ENCODE measurements at regions not wholly inside any gene's neighbourhood (a gene's known extent, or its start where the extent isn't known, plus 50 kb on each side); places are given as distances from the start of the nearest gene placed in this dataset.
A peak's percentile ranks its signal among the peaks of the same experiment; 100 is the strongest.

DNA sequence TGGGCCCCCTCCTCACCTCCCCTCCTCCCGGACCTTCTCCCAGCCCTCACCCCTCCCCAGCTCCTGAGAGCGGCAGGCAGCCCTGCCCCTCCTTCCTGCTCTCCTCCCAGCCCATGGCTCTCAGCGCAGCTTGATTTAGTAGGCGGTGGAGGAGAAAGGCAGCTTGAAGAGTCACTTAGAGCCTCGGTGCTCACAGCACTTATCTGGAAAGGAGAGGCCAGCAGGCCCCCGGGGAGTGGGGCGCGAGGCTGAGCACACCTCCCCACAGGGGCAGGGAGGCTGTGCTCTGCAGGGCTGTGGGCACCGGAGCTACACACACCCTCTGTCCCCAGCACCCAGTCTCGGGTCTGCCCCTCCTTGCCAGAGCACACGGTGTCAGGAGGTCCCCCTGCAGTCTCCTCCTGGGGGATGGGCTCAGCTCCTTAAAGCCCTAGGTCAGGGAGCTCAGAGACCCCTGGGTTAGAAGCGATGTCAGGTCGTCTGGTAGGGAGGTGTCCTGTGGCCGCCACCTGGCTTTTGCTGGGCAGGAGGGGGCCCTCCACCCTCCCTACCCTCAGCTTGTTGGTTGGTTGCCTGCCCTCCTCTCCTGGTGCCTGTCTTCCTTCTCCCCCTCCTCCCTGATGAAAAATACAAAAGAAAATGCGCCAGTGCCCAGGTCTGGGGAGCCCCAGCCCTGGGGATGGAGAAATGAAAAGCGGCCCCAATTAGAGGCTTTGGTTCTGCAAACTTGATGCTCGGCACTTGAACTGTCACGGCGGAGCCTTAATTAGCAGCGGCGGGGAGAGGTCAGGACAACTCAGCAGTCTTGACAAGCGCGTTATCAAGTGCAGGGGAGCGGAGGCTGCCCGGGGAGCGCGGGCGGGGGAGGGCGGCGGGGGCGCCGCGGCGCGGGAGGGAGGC, 151.1 kb upstream of the GSE1 start:
- in situ Hi-C loops (cut with HindIII; ENCODE audit: low sequenced_read_pairs), result no loop called here
- H3K4me3 ChIP-seq (ENCODE audit: low read depth, low read length), result no peak overlapping the region
- DNase-seq (ENCODE audit: low read depth, low spot score), result peak; percentile 43
- TF ChIP-seq, protein P1, sequence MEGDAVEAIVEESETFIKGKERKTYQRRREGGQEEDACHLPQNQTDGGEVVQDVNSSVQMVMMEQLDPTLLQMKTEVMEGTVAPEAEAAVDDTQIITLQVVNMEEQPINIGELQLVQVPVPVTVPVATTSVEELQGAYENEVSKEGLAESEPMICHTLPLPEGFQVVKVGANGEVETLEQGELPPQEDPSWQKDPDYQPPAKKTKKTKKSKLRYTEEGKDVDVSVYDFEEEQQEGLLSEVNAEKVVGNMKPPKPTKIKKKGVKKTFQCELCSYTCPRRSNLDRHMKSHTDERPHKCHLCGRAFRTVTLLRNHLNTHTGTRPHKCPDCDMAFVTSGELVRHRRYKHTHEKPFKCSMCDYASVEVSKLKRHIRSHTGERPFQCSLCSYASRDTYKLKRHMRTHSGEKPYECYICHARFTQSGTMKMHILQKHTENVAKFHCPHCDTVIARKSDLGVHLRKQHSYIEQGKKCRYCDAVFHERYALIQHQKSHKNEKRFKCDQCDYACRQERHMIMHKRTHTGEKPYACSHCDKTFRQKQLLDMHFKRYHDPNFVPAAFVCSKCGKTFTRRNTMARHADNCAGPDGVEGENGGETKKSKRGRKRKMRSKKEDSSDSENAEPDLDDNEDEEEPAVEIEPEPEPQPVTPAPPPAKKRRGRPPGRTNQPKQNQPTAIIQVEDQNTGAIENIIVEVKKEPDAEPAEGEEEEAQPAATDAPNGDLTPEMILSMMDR (IDR thresholded peaks at IDR 0.05; ENCODE audit: low read depth, low read length), result no peak

DNA sequence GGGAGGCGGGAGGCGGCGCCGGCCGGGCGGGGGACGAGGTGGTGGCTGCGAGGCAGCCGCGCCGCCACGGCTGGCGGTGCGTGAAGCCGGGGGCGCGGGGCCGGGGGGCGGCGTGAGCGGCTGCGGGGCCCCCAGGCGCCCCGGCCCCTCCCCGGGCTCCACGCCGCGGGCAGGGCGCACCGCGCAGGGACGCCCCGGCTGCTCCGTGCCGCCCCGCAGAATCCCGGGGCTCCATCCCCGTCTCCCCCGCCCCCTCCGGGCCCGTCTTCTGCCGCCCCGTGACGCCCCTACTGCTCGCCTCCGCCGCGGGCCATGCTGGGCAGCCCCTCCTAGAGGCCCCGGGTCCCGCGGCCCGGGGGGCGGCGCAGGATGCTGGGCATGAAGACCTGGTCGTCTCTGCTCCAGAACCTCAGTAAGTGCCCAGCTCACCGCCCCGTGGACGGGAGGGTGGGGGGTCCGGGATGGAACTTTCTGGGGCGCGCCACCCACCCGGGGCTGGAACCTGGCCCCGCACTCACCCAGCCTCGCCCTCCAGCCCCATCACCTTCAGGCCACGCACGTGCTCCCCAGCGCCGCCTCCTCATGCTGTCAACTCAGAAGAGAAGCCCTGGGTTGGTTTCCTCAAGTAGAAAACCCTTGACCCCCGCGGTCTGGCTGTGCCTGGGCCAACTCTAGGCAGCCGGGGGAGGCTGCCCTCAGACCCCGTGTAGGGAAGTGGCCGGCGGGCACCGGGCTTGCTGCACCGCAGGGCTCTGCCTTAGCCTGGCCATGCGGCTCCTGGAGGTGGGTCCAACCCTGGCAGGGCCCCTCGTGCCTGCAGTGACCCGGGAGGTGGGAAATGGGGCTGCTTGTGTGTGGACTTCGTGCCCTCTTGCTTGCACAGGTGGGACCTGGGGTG, 150.2 kb upstream of the GSE1 start:
- DNase-seq (ENCODE audit: low read depth, low spot score), result no peak

DNA sequence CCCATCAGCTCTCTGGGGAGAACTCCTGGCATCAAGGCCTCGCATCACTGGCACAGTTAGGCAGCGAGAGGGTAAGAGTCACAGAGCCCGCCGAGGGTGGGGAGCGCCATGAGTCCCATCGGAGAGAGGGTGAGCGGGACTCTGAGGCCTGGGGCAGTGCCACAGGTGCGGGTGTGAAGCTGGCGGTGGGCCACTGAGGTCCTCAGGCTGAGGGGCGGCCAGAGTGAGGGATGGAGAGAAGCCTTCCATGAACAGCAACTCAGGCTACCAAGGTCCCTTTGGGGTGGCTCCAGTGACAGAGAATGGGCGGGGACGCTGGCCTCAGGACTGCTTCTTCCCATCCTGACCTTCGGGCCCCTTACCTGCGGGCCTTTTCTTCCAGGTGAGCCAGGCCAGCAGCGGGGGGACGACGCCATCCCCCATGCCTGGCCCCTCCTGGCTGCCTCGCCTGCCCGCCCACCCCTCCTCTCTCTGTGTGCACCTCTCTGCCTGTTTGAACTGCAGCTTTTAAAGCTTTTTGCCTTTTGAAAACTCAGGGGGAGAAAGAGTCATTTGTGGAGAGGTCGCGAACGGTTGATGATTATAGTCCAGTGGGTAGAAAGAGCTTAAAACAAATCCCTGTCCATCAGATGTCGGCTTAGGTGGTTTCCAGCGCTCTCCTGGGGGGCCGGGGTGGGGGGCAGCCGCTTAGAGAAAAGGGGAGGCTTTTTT, 149.3 kb upstream of the GSE1 start:
- in situ Hi-C loops (cut with HindIII; ENCODE audit: low sequenced_read_pairs), result no loop called here
- DNase-seq (ENCODE audit: low read depth, low spot score), result no peak
- no peak overlapping the region for H3K4me3 ChIP-seq (ENCODE audit: low read depth, low read length)
- TF ChIP-seq, protein P1 (IDR thresholded peaks at IDR 0.05; ENCODE audit: low read depth, low read length), result no peak

More for the DNA sequence above, 150.2 kb upstream of the GSE1 start:
- in situ Hi-C loops (cut with HindIII; ENCODE audit: low sequenced_read_pairs), result no loop called here
- TF ChIP-seq, protein P1 (IDR thresholded peaks at IDR 0.05; ENCODE audit: low read depth, low read length), result no peak
- no peak overlapping the region for H3K4me3 ChIP-seq (ENCODE audit: low read depth, low read length)

DNA sequence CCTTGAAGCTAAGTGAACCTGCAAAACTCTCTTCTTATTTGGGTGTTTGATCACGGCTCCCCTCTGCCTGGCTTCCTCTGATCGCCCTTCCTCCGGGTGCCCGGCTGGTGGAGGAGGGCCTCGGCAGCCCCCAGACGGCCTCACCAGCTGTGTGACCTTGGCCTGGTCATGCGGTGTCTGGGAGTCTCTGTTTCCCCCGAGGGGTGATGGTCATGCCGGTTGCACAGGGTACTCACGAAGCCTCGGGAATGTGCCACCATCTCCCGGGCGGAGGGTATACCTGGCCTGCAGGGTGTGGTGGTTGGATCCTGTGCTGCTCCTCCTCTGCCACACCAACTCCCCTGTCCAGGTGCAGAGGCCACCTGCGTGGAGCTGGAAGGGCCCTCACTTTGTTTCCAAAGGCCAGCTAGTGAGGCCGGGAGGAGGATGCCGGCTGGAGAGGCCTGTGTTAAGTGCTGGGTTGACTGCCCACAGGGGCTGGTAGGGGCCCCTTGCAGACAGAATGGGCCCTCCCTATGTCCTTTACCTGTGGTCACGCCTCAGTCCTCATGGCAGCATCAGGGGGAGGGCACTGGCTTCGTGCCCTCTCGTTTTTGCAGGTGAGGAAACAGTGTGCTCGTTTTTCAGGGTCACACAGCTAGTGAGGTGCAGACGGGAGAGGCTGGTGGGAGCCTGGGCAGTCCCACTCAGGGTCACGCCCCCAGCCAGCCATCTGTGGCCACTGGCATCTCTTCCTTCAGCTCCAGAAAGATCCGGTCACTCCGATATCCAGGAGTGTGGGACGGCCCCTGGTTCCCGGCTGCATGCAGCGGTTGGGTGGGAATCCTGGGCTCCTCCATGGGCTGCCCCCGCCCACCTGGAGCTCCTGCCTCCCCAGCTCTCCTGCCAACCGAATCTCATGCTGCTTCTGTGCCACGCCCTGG, 148.5 kb upstream of the GSE1 start:
- no peak for DNase-seq (ENCODE audit: low read depth, low spot score)
- TF ChIP-seq, protein P1 (IDR thresholded peaks at IDR 0.05; ENCODE audit: low read depth, low read length), result no peak
- H3K4me3 ChIP-seq (ENCODE audit: low read depth, low read length), result no peak overlapping the region
- in situ Hi-C loops (cut with HindIII; ENCODE audit: low sequenced_read_pairs), result no loop called here

DNA sequence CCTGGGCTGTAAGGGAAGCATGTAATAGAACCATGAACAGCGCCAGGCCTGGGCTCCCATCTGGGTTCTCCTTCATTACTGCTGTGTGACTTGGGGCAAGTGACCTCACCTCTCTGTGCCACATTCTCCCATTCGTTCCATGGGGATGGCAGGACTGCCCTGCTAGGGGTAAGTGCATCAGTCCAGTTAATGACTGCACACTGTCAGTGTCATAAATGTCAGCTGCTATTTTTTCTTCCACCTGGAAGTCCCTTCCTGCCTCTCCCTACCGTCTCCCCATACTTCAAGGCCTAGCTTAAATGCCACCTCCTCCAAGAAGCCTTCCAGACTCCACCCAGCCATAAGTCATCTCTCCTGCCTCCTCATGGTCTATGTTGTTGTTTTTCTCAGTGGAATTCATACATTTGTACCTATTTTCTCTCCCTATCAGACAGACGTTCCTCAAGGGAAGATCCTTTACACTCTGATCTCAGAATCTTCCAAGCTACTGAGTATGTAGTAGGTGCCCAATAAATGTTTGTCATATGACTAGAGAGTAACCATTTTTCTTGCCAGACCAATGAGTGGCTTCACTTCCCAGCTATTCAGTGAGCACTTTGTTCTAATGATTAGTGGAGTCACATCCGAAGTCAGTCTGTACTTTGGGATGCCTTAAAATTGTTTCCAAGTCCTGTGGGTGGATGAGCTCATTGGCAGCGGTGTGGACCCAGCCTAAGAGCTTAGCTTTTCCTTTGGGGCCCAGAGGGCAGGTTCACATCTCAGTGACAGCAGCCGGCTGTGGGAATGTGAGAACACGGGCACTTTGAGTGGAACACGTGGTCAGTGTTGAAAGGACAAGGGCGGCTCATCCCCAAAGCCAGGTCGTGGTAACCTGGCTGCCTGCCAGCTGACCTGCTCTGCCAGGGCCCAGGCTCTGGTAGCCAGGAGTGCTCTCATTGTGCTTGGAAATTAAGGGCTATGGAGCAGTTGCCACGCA, 147.5 kb upstream of the GSE1 start:
- in situ Hi-C loops (cut with HindIII; ENCODE audit: low sequenced_read_pairs), result no loop called here
- no peak overlapping the region for H3K4me3 ChIP-seq (ENCODE audit: low read depth, low read length)
- DNase-seq (ENCODE audit: low read depth, low spot score), result peak; percentile 38
- TF ChIP-seq, protein P1 (IDR thresholded peaks at IDR 0.05; ENCODE audit: low read depth, low read length), result no peak

All from astrocyte of the spinal cord (primary cell).